OCI-LY7 (cell line): ENCODE measurements at regions not wholly inside any gene's neighbourhood (a gene's known extent, or its start where the extent isn't known, plus 50 kb on each side); places are given as distances from the start of the nearest gene placed in this dataset.

Source experiments
- BruUV-seq: library from RNA; stranded (reverse); fragments of 400-500 nt; replicated peaks from 2 replicates; lab custom pipeline; 2021; lab: Mats Ljungman, UMichigan
- CTCF ChIA-PET: fragments of 300-600 bp; sonication (Branson Sonifier 250); formaldehyde crosslinking; loops from one replicate; lab custom pipeline; 2022; ENCODE audit warnings: antibody characterized with exemption; ENCODE audit not compliant: unreplicated experiment; lab: Charles Lee
- POLR2A ChIA-PET: fragments of 300-600 bp; sonication (Branson Sonifier 250); formaldehyde crosslinking; loops from one replicate; lab custom pipeline; 2022; ENCODE audit warnings: antibody characterized with exemption; lab: Charles Lee
- DNase-seq: peaks from one replicate; pipeline ENCODE4 v3.0.0-alpha.2; 2015; ENCODE audit warnings: low spot score
- H2AFZ ChIP-seq: fragments of 200-600 bp; sonication (generic), shearing (Covaris generic); 2 replicates; pipeline ENCODE4 v1.6.1; 2014; ENCODE audit warnings: mild to moderate bottlenecking, antibody characterized with exemption, low read length, moderate library complexity
- H3K27ac ChIP-seq: fragments of 200-600 bp; sonication (generic); 2 replicates; pipeline ENCODE4 v1.5.1; 2014; ENCODE audit warnings: mixed run types, low read depth, mild to moderate bottlenecking, moderate library complexity, low read length, inconsistent platforms; ENCODE audit not compliant: poor library complexity, severe bottlenecking
- H3K36me3 ChIP-seq: fragments of 200-600 bp; sonication (generic); 2 replicates; pipeline ENCODE4 v1.6.1; 2014; ENCODE audit warnings: mild to moderate bottlenecking, antibody characterized with exemption, low read length, moderate library complexity, mixed read lengths; ENCODE audit not compliant: insufficient read depth
- H3K4me1 ChIP-seq: fragments of 200-600 bp; sonication (generic); 2 replicates; pipeline ENCODE4 v1.5.1; 2014; ENCODE audit warnings: mild to moderate bottlenecking, low read length; ENCODE audit not compliant: insufficient read depth, poor library complexity, severe bottlenecking
- H3K4me2 ChIP-seq: fragments of 200-600 bp; sonication (generic); 2 replicates; pipeline ENCODE4 v1.6.1; 2014; ENCODE audit warnings: mild to moderate bottlenecking, low read length
- H3K4me3 ChIP-seq: fragments of 200-600 bp; sonication (generic); 2 replicates; pipeline ENCODE4 v1.5.1; 2014; ENCODE audit warnings: mild to moderate bottlenecking, low read depth, low read length; ENCODE audit not compliant: poor library complexity, severe bottlenecking
- H3K79me2 ChIP-seq: fragments of 200-600 bp; sonication (generic); 2 replicates; pipeline ENCODE4 v1.6.1; 2016; ENCODE audit warnings: low read depth, mild to moderate bottlenecking, low read length, moderate library complexity, mixed read lengths; ENCODE audit not compliant: insufficient read depth
- H3K9me2 ChIP-seq: fragments of 200-600 bp; sonication (generic); 2 replicates; pipeline ENCODE4 v1.6.1; 2016; ENCODE audit warnings: mild to moderate bottlenecking, low read length, mixed read lengths; ENCODE audit not compliant: insufficient read depth
- H3K9me3 ChIP-seq: fragments of 200-600 bp; sonication (generic); 2 replicates; pipeline ENCODE4 v1.6.1; 2014; ENCODE audit warnings: mild to moderate bottlenecking, mixed run types, low read length, mixed read lengths
- H4K20me1 ChIP-seq: fragments of 200-600 bp; sonication (generic); 2 replicates; pipeline ENCODE4 v1.6.1; 2014; ENCODE audit warnings: mild to moderate bottlenecking, antibody characterized with exemption, low read length, moderate library complexity, mixed read lengths; ENCODE audit not compliant: insufficient read depth
- EZH2phosphoT487 ChIP-seq: fragments of 200-600 bp; sonication (generic); IDR thresholded peaks from 2 replicates; pipeline ENCODE4 v1.6.1; 2018; ENCODE audit warnings: low read depth, borderline replicate concordance, mild to moderate bottlenecking, mixed run types, antibody characterized with exemption, low read length, moderate library complexity, mixed read lengths
- intact Hi-C: fragments of 100-400 bp; cut with micrococcal nuclease; formaldehyde crosslinking; loops from one replicate; pipeline ENCODE4 v1.10.0; 2022; ENCODE audit not compliant: unreplicated experiment
- TF ChIP-seq, protein P1 (sequence below): fragments of 200-600 bp; sonication (generic); conservative IDR thresholded peaks from 2 replicates; pipeline ENCODE4 v1.5.1; 2014; ENCODE audit warnings: mild to moderate bottlenecking, antibody characterized with exemption, low read length, moderate library complexity, mixed read lengths

DNA sequence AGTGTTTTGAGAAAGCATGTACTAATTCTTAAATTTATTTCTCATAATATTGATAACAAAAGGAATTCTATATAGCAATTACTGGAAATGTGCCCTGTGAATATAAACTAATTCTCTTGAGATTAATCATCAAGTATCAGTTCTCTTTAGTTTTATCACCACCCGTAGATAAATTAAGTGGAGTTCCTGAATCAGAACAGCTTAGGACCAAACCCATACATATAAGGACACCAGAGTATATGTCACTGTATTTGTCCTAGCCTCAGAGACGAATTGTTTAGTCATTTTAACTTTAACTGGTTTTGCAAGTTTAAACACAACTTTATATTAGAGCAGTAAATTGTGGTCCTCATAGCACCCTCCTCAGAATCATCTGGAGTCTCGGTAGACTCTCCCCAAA lies 572.0 kb downstream of the UTRN start:
- Histone ChIP-seq H3K4me1 (no peaks in the 10 kb centered on the region), H3K27ac (no peak overlapping the region), H3K9me3 (no peaks in the 10 kb centered on the region), H3K9me2 (no peaks in the 10 kb centered on the region), H4K20me1 (no peaks in the 10 kb centered on the region), H3K4me2 (no peak overlapping the region), H3K79me2 (no peaks in the 10 kb centered on the region), H2AFZ (no peak overlapping the region), H3K36me3 (no peaks in the 10 kb centered on the region), H3K4me3 (no peak overlapping the region)
- intact Hi-C loops = no loop called here
- no TSS peak for BruUV-seq
- TF ChIP-seq EZH2phosphoT487 = no peak
- TF ChIP-seq, protein P1, sequence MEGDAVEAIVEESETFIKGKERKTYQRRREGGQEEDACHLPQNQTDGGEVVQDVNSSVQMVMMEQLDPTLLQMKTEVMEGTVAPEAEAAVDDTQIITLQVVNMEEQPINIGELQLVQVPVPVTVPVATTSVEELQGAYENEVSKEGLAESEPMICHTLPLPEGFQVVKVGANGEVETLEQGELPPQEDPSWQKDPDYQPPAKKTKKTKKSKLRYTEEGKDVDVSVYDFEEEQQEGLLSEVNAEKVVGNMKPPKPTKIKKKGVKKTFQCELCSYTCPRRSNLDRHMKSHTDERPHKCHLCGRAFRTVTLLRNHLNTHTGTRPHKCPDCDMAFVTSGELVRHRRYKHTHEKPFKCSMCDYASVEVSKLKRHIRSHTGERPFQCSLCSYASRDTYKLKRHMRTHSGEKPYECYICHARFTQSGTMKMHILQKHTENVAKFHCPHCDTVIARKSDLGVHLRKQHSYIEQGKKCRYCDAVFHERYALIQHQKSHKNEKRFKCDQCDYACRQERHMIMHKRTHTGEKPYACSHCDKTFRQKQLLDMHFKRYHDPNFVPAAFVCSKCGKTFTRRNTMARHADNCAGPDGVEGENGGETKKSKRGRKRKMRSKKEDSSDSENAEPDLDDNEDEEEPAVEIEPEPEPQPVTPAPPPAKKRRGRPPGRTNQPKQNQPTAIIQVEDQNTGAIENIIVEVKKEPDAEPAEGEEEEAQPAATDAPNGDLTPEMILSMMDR = no peak
- no peak for DNase-seq
- ChIA-PET POLR2A (interaction anchor here (0.7 to 1.5 kb wide), 2 partner anchors 8 to 453 kb away, joined by 3 to 4 read pairs; no protein-coding TSS in a partner anchor), CTCF (no interaction called here)

DNA sequence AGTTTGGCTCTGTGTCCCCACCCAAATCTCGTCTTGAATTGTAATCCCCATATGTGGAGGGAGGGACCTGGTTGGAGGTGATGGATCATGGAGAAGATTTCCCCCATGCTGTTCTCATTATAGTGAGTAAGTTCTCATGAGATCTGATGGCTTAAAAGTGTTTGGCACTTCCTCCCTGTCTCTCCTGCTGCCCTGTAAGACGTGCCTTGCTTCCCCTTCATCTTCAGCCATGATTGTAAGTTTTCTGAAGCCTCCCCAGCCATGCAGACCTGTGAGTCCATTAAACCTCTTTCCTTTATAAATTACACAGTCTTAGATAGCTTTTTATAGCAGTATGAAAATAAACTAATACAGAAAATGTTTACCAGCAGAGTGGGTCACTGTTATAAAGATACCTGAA lies 577.6 kb downstream of the UTRN start:
- H3K9me3 ChIP-seq = no peaks in the 10 kb centered on the region
- intact Hi-C loops = no loop called here
- DNase-seq = no peak
- H3K9me2 ChIP-seq = no peaks in the 10 kb centered on the region
- POLR2A ChIA-PET = no interaction called here
- CTCF ChIA-PET = no interaction called here
- no peak for TF ChIP-seq EZH2phosphoT487
- TF ChIP-seq, protein P1 = no peak
- H3K27ac ChIP-seq = no peak overlapping the region
- H3K4me1 ChIP-seq = no peaks in the 10 kb centered on the region
- no peaks in the 10 kb centered on the region for H4K20me1 ChIP-seq
- H3K4me2 ChIP-seq = no peak overlapping the region
- no peak overlapping the region for H3K4me3 ChIP-seq
- H2AFZ ChIP-seq = no peak overlapping the region
- BruUV-seq = no TSS peak
- H3K79me2 ChIP-seq = no peaks in the 10 kb centered on the region
- H3K36me3 ChIP-seq = no peaks in the 10 kb centered on the region

DNA sequence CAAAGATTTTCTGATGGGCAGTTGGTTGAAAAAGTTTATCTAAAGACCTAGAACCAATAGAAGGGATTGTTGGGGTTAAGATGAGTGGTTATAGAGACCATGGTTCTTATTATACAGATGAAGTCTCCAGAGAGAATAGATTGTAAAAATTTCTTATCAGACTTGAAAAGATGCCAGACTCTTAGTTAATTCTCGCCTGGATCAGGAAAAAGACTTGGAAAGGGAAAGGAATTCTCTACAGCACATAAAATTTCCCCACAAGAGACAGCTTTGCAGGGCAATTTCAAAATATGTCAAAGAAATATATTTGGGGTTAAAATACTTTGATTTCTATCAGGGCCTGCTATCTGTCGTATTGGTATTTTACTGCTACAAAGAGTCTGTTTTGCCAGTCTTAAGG lies 582.6 kb downstream of the UTRN start:
- Histone ChIP-seq H3K4me3 (no peak overlapping the region), H3K79me2 (no peaks in the 10 kb centered on the region), H3K27ac (no peak overlapping the region), H3K9me3 (no peaks in the 10 kb centered on the region), H2AFZ (no peak overlapping the region), H3K36me3 (no peaks in the 10 kb centered on the region), H3K9me2 (no peaks in the 10 kb centered on the region), H4K20me1 (no peaks in the 10 kb centered on the region), H3K4me1 (no peaks in the 10 kb centered on the region), H3K4me2 (no peak overlapping the region)
- BruUV-seq = no TSS peak
- TF ChIP-seq, protein P1 = no peak
- TF ChIP-seq EZH2phosphoT487 = no peak
- POLR2A ChIA-PET = no interaction called here
- CTCF ChIA-PET = no interaction called here
- DNase-seq = no peak
- intact Hi-C loops = no loop called here
